ENCODE measurements at regions not wholly inside any gene's neighbourhood (a gene's known extent, or its start where the extent isn't known, plus 50 kb on each side); places are given as distances from the start of the nearest gene placed in this dataset.

GRCh38 chr10:131797626-131798025 is 103.2 kb upstream of the PPP2R2D start:
- H3K9me3 ChIP-seq (ENCODE audit: control insufficient read depth, low read length): peaks cover 4% of the 10 kb centered on the region
- no peak overlapping the region for H3K27ac ChIP-seq (ENCODE audit: insufficient read depth, low read depth, low read length, poor library complexity, severe bottlenecking)
- H3K4me3 ChIP-seq (ENCODE audit: insufficient read depth, low read depth, low read length): no peak overlapping the region
- H3K4me1 ChIP-seq (ENCODE audit: control insufficient read depth, insufficient read depth, low read length): no peaks in the 10 kb centered on the region
- H3K27me3 ChIP-seq (ENCODE audit: control insufficient read depth, insufficient read depth, low read length, poor library complexity, severe bottlenecking): no peaks in the 10 kb centered on the region
- no peaks in the 10 kb centered on the region for H3K36me3 ChIP-seq (ENCODE audit: control insufficient read depth, insufficient read depth, low read length)

DNA sequence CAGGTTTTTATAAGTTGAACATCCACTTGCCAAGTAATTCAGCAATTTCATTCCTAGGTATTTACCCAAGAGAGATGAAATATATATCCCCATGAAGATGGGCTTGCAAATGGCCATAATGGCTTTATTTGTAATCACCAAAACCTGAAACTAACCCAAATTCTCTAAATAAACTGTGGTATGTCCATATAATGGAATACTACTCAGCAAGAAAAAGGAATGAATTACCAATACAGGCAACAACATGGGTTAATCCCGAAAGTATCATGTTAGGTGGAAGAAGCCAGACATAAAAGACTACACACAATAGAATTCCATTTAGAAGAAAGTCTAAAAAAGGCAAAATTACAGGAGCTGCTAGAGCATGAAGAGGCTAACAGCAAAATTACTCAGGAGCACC is 101.4 kb upstream of the PPP2R2D start:
- 60% methylated on average over 1 of the region's 1 CpG; no CpG with 5 or more reads in 1 of the 2 experiments for WGBS, 2 experiments
- no peak overlapping the region for H3K4me3 ChIP-seq (ENCODE audit: insufficient read depth, low read depth, low read length)
- no peaks in the 10 kb centered on the region for H3K27me3 ChIP-seq (ENCODE audit: control insufficient read depth, insufficient read depth, low read length, poor library complexity, severe bottlenecking)
- no peak overlapping the region for H3K27ac ChIP-seq (ENCODE audit: insufficient read depth, low read depth, low read length, poor library complexity, severe bottlenecking)
- H3K4me1 ChIP-seq (ENCODE audit: control insufficient read depth, insufficient read depth, low read length): no peaks in the 10 kb centered on the region
- H3K9me3 ChIP-seq (ENCODE audit: control insufficient read depth, low read length): peaks cover 4% of the 10 kb centered on the region
- H3K36me3 ChIP-seq (ENCODE audit: control insufficient read depth, insufficient read depth, low read length): no peaks in the 10 kb centered on the region

- Histone ChIP-seq H3K27ac (ENCODE audit: insufficient read depth, low read depth, low read length, poor library complexity, severe bottlenecking) (no peak overlapping the region), H3K4me1 (ENCODE audit: control insufficient read depth, insufficient read depth, low read length) (no peaks in the 10 kb centered on the region), H3K9me3 (ENCODE audit: control insufficient read depth, low read length) (peaks cover 4% of the 10 kb centered on the region), H3K27me3 (ENCODE audit: control insufficient read depth, insufficient read depth, low read length, poor library complexity, severe bottlenecking) (no peaks in the 10 kb centered on the region), H3K4me3 (ENCODE audit: insufficient read depth, low read depth, low read length) (no peak overlapping the region), H3K36me3 (ENCODE audit: control insufficient read depth, insufficient read depth, low read length) (no peaks in the 10 kb centered on the region)
- 93 to 95% methylated on average over 16 of the region's 16 CpGs for WGBS, 2 experiments
Observed at GRCh38 chr10:131802156-131802915, 98.5 kb upstream of the PPP2R2D start.

DNA sequence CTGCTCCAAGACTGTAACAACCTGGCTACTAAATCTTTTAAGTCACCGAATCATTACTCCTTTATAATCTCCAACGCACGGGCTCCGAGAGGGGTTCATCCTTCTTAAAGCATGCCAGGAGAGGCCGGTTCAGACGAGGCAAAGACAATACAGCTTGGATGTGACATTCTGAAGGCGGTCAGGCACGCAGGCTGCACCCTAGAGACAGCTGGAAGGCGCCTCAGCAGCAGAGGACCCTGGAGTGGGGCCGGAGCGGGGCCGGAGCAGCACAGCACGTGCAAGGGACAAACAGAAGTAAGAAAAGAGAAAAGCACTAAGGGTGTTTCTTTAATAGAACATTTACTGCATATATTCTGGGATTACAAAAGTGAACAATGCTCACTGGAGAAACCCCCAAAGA is 97.8 kb upstream of the PPP2R2D start:
- no peak overlapping the region for H3K27ac ChIP-seq (ENCODE audit: insufficient read depth, low read depth, low read length, poor library complexity, severe bottlenecking)
- 83 to 85% methylated on average over 13 of the region's 13 CpGs for WGBS, 2 experiments
- H3K27me3 ChIP-seq (ENCODE audit: control insufficient read depth, insufficient read depth, low read length, poor library complexity, severe bottlenecking): no peaks in the 10 kb centered on the region
- peaks cover 4% of the 10 kb centered on the region for H3K9me3 ChIP-seq (ENCODE audit: control insufficient read depth, low read length)
- no peaks in the 10 kb centered on the region for H3K36me3 ChIP-seq (ENCODE audit: control insufficient read depth, insufficient read depth, low read length)
- no peak overlapping the region for H3K4me3 ChIP-seq (ENCODE audit: insufficient read depth, low read depth, low read length)
- no peaks in the 10 kb centered on the region for H3K4me1 ChIP-seq (ENCODE audit: control insufficient read depth, insufficient read depth, low read length)

DNA sequence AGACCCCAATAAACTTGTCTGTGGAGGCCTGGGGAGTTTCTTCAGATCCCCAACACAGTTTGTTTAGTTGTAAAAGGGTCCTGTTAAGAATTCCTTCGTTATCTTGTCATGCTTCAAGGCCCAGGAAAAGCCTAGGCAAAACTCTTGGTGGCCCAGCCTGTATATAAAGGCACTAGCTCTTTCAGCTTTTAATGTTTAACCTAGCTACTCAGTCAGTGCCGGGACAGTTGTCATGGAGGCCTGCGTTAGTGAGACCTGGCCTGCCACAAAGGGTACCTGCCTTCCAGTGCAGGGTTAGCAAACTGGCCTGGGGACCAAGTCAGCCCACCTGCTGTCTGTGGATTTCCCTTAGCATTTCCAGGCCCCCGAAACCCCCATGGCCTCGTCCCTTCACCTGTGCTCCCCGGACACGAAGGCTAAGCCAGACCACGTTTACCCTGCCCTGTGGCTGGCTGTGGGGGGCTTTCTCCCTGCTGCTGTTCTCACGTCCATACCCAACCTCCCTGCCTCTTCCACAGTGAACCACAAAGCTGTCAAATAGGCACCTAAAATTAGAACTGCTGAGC is 96.9 kb upstream of the PPP2R2D start:
- 86 to 91% methylated on average over 9 of the region's 9 CpGs for WGBS, 2 experiments
- no peaks in the 10 kb centered on the region for H3K27me3 ChIP-seq (ENCODE audit: control insufficient read depth, insufficient read depth, low read length, poor library complexity, severe bottlenecking)
- no peak overlapping the region for H3K27ac ChIP-seq (ENCODE audit: insufficient read depth, low read depth, low read length, poor library complexity, severe bottlenecking)
- H3K4me1 ChIP-seq (ENCODE audit: control insufficient read depth, insufficient read depth, low read length): no peaks in the 10 kb centered on the region
- H3K9me3 ChIP-seq (ENCODE audit: control insufficient read depth, low read length): peaks cover 4% of the 10 kb centered on the region
- no peak overlapping the region for H3K4me3 ChIP-seq (ENCODE audit: insufficient read depth, low read depth, low read length)
- H3K36me3 ChIP-seq (ENCODE audit: control insufficient read depth, insufficient read depth, low read length): no peaks in the 10 kb centered on the region

DNA sequence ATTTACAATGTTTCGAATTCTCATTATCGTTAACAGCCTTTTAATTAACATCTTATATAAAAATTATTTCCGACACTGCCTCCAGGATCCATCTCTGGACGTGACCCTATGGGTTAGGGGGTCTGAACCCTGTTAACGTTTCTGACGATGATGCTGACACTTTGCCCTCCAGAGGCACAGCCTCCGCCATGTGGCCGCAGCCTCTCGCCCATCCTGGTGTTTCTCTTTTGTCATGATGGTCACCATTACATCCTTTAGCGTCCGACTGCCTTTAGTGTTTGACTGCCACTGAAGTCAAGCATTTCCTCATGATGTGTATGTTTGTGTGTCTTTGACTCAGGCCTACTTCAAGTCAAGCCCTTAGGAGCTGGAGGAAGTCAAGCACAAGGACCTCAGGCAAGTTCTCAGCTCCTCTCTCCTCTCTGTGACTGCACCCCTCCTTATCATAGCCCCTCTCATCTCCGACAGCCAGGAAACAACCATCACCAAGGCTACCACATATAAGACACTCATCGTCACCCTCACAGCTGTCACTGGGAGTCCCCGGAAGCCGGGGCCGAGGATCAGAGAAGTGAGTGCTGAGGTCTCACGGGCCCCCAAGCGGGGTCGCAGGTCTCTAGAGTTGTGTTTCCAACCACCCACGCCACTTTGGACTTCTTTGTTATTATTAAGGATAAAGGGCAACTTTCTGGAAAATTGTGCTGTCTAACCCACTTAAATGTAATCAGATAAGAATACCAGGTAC is 96.1 kb upstream of the PPP2R2D start:
- Histone ChIP-seq H3K4me1 (ENCODE audit: control insufficient read depth, insufficient read depth, low read length) (no peaks in the 10 kb centered on the region), H3K4me3 (ENCODE audit: insufficient read depth, low read depth, low read length) (no peak overlapping the region), H3K36me3 (ENCODE audit: control insufficient read depth, insufficient read depth, low read length) (no peaks in the 10 kb centered on the region), H3K9me3 (ENCODE audit: control insufficient read depth, low read length) (peaks cover under 1% of the 10 kb centered on the region), H3K27me3 (ENCODE audit: control insufficient read depth, insufficient read depth, low read length, poor library complexity, severe bottlenecking) (no peaks in the 10 kb centered on the region), H3K27ac (ENCODE audit: insufficient read depth, low read depth, low read length, poor library complexity, severe bottlenecking) (no peak overlapping the region)
- 95 to 96% methylated on average over 19 to 20 of the region's 20 CpGs for WGBS, 2 experiments

- no peaks in the 10 kb centered on the region for H3K27me3 ChIP-seq (ENCODE audit: control insufficient read depth, insufficient read depth, low read length, poor library complexity, severe bottlenecking)
- WGBS, 2 experiments: 89 to 91% methylated on average over 4 of the region's 4 CpGs
- no peak overlapping the region for H3K27ac ChIP-seq (ENCODE audit: insufficient read depth, low read depth, low read length, poor library complexity, severe bottlenecking)
- no peaks in the 10 kb centered on the region for H3K4me1 ChIP-seq (ENCODE audit: control insufficient read depth, insufficient read depth, low read length)
- H3K9me3 ChIP-seq (ENCODE audit: control insufficient read depth, low read length): no peaks in the 10 kb centered on the region
- no peak overlapping the region for H3K4me3 ChIP-seq (ENCODE audit: insufficient read depth, low read depth, low read length)
- H3K36me3 ChIP-seq (ENCODE audit: control insufficient read depth, insufficient read depth, low read length): no peaks in the 10 kb centered on the region
Observed at GRCh38 chr10:131805696-131806095, 95.1 kb upstream of the PPP2R2D start.

DNA sequence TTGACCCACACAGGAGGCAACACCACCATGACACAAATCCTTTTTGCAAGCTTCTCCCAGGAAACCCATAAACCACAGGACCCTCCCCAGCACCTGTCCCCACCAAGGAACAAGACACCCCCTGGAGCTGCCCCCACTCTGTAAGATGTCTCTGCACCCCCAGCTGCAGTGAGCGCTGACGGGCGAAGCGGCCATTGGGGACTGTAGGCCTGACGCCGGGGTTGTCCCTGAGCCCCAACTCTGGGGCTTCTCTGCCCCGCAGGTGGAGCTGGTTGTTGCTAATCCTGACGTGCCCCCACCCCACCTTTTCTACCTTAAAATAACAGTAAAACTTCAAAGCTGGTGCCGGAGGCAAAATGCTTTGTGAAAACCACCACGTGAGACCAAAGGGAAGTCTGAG is 94.7 kb upstream of the PPP2R2D start:
- Histone ChIP-seq H3K9me3 (ENCODE audit: control insufficient read depth, low read length) (no peaks in the 10 kb centered on the region), H3K4me3 (ENCODE audit: insufficient read depth, low read depth, low read length) (no peak overlapping the region), H3K4me1 (ENCODE audit: control insufficient read depth, insufficient read depth, low read length) (no peaks in the 10 kb centered on the region), H3K36me3 (ENCODE audit: control insufficient read depth, insufficient read depth, low read length) (no peaks in the 10 kb centered on the region), H3K27ac (ENCODE audit: insufficient read depth, low read depth, low read length, poor library complexity, severe bottlenecking) (no peak overlapping the region), H3K27me3 (ENCODE audit: control insufficient read depth, insufficient read depth, low read length, poor library complexity, severe bottlenecking) (no peaks in the 10 kb centered on the region)
- 89 to 92% methylated on average over 10 of the region's 10 CpGs for WGBS, 2 experiments

DNA sequence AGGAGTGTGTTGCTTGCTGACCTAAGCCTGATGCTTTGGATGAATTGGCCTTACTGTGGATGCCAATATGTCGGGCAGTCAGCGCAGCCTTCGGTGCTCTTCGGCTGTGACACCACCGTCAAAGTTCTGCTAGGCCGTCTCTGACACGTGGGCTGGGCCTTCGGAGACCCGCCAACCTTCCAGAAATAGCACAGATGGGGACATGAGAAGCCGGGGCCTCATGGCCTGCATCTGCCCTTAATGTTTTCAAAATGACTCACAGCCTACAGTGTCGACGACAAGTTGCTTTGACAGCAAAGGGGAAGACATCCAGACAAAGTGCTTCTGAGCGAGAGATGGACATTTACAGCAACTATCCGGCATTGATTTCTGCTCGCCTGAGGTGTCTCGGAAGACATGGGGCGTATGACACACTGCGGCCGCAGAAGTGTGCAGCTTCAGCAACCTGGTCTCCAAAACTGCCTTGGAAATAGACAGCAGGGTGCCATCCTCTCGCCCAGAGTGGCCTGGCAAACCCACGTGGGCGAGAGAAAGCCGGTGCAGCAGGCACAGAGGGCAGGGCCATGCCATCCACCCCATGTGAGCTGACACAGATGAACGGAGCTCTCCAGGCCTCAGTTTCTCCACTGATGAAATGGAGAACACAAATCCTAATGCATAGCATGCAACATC is 94.0 kb upstream of the PPP2R2D start:
- no peaks in the 10 kb centered on the region for H3K4me1 ChIP-seq (ENCODE audit: control insufficient read depth, insufficient read depth, low read length)
- H3K36me3 ChIP-seq (ENCODE audit: control insufficient read depth, insufficient read depth, low read length): no peaks in the 10 kb centered on the region
- 92% methylated on average over 24 of the region's 24 CpGs for WGBS, 2 experiments
- H3K9me3 ChIP-seq (ENCODE audit: control insufficient read depth, low read length): no peaks in the 10 kb centered on the region
- no peaks in the 10 kb centered on the region for H3K27me3 ChIP-seq (ENCODE audit: control insufficient read depth, insufficient read depth, low read length, poor library complexity, severe bottlenecking)
- no peak overlapping the region for H3K27ac ChIP-seq (ENCODE audit: insufficient read depth, low read depth, low read length, poor library complexity, severe bottlenecking)
- H3K4me3 ChIP-seq (ENCODE audit: insufficient read depth, low read depth, low read length): no peak overlapping the region

DNA sequence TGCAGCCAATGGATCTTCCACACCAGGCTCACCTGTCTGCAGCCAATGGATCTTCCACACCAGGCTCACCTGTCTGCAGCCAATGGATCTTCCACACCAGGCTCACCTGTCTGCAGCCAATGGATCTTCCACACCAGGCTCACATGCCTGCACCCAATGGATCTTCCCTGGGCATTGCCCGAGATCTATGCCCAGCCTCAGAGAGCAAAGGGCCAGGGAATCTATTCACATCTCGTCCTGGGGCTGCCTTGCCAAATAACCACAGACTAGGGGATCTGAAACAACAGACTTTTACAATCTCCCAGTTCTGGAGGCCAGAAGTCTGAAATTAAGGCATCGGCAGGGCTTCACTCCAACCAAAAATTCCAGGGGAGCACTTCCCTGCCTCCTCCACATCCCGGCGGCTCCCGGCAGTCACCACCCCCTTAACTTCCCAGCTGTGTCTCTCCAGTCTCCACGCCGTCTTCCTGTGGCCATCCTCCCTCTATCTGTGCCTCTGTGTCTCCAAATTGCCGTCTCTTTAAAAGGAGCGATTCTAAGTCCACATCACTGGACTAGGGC is 92.4 kb upstream of the PPP2R2D start:
- H3K27ac ChIP-seq (ENCODE audit: insufficient read depth, low read depth, low read length, poor library complexity, severe bottlenecking): no peak overlapping the region
- H3K27me3 ChIP-seq (ENCODE audit: control insufficient read depth, insufficient read depth, low read length, poor library complexity, severe bottlenecking): no peaks in the 10 kb centered on the region
- no peaks in the 10 kb centered on the region for H3K4me1 ChIP-seq (ENCODE audit: control insufficient read depth, insufficient read depth, low read length)
- H3K9me3 ChIP-seq (ENCODE audit: control insufficient read depth, low read length): no peaks in the 10 kb centered on the region
- 90 to 92% methylated on average over 10 of the region's 10 CpGs for WGBS, 2 experiments
- H3K4me3 ChIP-seq (ENCODE audit: insufficient read depth, low read depth, low read length): no peak overlapping the region
- no peaks in the 10 kb centered on the region for H3K36me3 ChIP-seq (ENCODE audit: control insufficient read depth, insufficient read depth, low read length)
